Mucosa of descending colon (tissue), 3 donors: ENCODE measurements at regions not wholly inside any gene's neighbourhood (a gene's known extent, or its start where the extent isn't known, plus 50 kb on each side); places are given as distances from the start of the nearest gene placed in this dataset.

ENCODE experiments used
- ATAC-seq: fragments of 200-7000 bp; cut with Tn5 transposase; one replicate; pipeline ENCODE4 v1.9.1; 2020; ENCODE audit warnings: mild to moderate bottlenecking, moderate library complexity
- DNase-seq, 3 donors: peaks; one replicate each; pipeline ENCODE4 v3.0.0-alpha.2; 2020
- H3K36me3 ChIP-seq: fragments of 200-600 bp; one replicate; pipeline ENCODE4 v1.8.0; 2021; ENCODE audit warnings: low read depth, mild to moderate bottlenecking
- H3K4me1 ChIP-seq: fragments of 200-600 bp; one replicate; pipeline ENCODE4 v1.8.0; 2021; ENCODE audit warnings: low read depth, mild to moderate bottlenecking
- H3K4me3 ChIP-seq: fragments of 200-600 bp; one replicate; pipeline ENCODE4 v1.8.0; 2021; ENCODE audit warnings: mild to moderate bottlenecking
- H3K9me3 ChIP-seq: fragments of 200-600 bp; one replicate; pipeline ENCODE4 v1.8.0; 2021; ENCODE audit warnings: mild to moderate bottlenecking
- CTCF ChIP-seq: fragments of 200-600 bp; IDR thresholded peaks from one replicate; pipeline ENCODE4 v1.8.0; 2022; ENCODE audit warnings: antibody characterized with exemption, mild to moderate bottlenecking
- intact Hi-C, 2 donors: fragments of 100-400 bp; cut with DNase I in 1 of 2; cut with micrococcal nuclease in 1 of 2; formaldehyde crosslinking; loops; one replicate each; pipeline versions ENCODE4 v1.11.0 to v1.11.1; 2022; cut with DNase I, micrococcal nuclease
- donor health status: DM: no; HTN: no; CAD: no; lungs with moderate emphysema.
- donor health status: DM: no; HTN: no; CAD: no.
- donor health status: DM: no; HTN: yes; CAD: no.

DNA sequence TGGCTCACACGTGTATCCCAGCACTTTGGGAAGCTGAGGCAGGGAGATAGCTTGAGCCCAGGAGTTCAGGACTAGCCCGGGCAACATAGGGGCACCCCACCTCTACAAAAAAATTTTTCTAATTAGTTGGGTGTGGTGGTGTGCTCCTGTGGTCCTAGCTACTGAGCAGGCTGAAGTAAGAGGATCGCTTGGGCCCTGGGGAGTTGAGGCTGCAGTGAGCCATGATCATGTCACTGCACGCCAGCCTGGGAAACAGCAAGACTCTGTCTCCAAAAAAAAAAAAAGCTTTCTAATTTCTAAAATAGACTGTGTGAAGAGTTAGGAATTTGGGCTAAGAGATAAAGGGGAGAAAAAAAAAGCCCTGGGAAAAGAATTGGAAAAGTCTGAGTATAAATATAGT, 51.9 kb upstream of the NAB1 start:
- Histone ChIP-seq H3K36me3 (no peaks in the 10 kb centered on the region), H3K9me3 (no peaks in the 10 kb centered on the region), H3K4me1 (no peaks in the 10 kb centered on the region), H3K4me3 (no peak overlapping the region)
- DNase-seq (no peak), ATAC-seq (no peak)
- intact Hi-C loops: no loop called here
- no peak for TF ChIP-seq CTCF

- Histone ChIP-seq H3K36me3 (no peaks in the 10 kb centered on the region), H3K9me3 (no peaks in the 10 kb centered on the region), H3K4me1 (no peaks in the 10 kb centered on the region), H3K4me3 (no peak overlapping the region)
- intact Hi-C loops: no loop called here
- no peak for TF ChIP-seq CTCF
- DNase-seq: no peak
- no peak for ATAC-seq
These were observed 50.3 kb upstream of the NAB1 start for GRCh38 chr2:190598621-190599020.

- Histone ChIP-seq H3K4me3 (no peak overlapping the region), H3K4me1 (no peaks in the 10 kb centered on the region), H3K36me3 (no peaks in the 10 kb centered on the region), H3K9me3 (no peaks in the 10 kb centered on the region)
- intact Hi-C loops: no loop called here
- DNase-seq (no peak), ATAC-seq (no peak)
- no peak for TF ChIP-seq CTCF
These were observed 49.8 kb upstream of the NAB1 start for GRCh38 chr2:190599073-190599472.
